SU-DHL-6 (cell line): ENCODE measurements at regions not wholly inside any gene's neighbourhood (a gene's known extent, or its start where the extent isn't known, plus 50 kb on each side); places are given as distances from the start of the nearest gene placed in this dataset.

Experiments used
- EZH2phosphoT487 ChIP-seq: fragments of 200-600 bp; sonication (generic), shearing (Covaris generic); conservative IDR thresholded peaks from 2 replicates; pipeline ENCODE4 v1.6.1; 2018; ENCODE audit warnings: mild to moderate bottlenecking, antibody characterized with exemption, low read length, moderate library complexity, mixed read lengths
- TF ChIP-seq, protein P1 (sequence below): fragments of 200-600 bp; sonication (generic); IDR thresholded peaks from one replicate; pipeline ENCODE4 v1.5.1; 2017; ENCODE audit warnings: antibody characterized with exemption, mild to moderate bottlenecking, low read length, moderate library complexity; ENCODE audit not compliant: insufficient read depth, poor library complexity, severe bottlenecking

DNA sequence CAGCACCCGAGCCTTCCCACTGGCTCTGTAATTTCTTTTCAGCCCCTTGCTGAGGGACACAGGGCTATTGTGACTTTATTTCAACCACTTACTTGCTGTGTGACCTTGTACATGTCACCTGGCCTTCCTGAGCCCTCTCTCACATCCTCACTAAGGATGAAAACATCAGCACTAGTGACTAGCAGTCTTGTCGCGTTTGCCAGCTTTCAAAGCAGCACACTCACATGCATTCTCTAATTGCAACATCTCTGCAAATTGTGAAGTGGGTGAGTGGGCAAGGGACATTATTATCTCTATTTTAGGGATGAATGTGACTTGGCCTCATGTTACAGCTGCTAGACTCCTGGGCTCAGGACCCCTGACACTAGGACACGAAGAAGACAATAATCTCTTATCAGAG, 144.5 kb downstream of the SEC61B start:
- TF ChIP-seq, protein P1, sequence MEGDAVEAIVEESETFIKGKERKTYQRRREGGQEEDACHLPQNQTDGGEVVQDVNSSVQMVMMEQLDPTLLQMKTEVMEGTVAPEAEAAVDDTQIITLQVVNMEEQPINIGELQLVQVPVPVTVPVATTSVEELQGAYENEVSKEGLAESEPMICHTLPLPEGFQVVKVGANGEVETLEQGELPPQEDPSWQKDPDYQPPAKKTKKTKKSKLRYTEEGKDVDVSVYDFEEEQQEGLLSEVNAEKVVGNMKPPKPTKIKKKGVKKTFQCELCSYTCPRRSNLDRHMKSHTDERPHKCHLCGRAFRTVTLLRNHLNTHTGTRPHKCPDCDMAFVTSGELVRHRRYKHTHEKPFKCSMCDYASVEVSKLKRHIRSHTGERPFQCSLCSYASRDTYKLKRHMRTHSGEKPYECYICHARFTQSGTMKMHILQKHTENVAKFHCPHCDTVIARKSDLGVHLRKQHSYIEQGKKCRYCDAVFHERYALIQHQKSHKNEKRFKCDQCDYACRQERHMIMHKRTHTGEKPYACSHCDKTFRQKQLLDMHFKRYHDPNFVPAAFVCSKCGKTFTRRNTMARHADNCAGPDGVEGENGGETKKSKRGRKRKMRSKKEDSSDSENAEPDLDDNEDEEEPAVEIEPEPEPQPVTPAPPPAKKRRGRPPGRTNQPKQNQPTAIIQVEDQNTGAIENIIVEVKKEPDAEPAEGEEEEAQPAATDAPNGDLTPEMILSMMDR = no peak
- no peak for TF ChIP-seq EZH2phosphoT487
